K562 (cell line): ENCODE measurements at regions not wholly inside any gene's neighbourhood (a gene's known extent, or its start where the extent isn't known, plus 50 kb on each side); places are given as distances from the start of the nearest gene placed in this dataset.

Experiments
- ATAC-seq: fragments of 200-7000 bp; cut with Tn5 transposase; 3 replicates; pipeline ENCODE4 v1.9.1; 2020; ENCODE audit warnings: moderate library complexity
- BruUV-seq: library from RNA; stranded (reverse); fragments of 400-500 nt; replicated peaks from 2 replicates; lab custom pipeline; 2021; lab: Mats Ljungman, UMichigan
- CTCF ChIA-PET: fragments of 300-600 bp; formaldehyde crosslinking; extraction: SDS; loops from one replicate; lab custom pipeline; 2021; ENCODE audit warnings: low intra/inter-chr PET ratio; lab: Yijun Ruan, JAX
- POLR2A ChIA-PET: fragments of 300-600, 350-650 bp; sonication (Branson Sonifier 250); formaldehyde crosslinking; extraction: SDS; loops from one replicate; lab custom pipeline; 2021; ENCODE audit warnings: antibody characterized with exemption, inconsistent platforms; lab: Yijun Ruan, JAX
- DNase-seq, 4 experiments: peaks; one replicate each; pipeline versions ENCODE4 v3.0.0 to v3.0.0-alpha.2; 2011 to 2018; ENCODE audit warnings: low spot score in 3 of 4, mixed read lengths in 3 of 4; ENCODE audit errors: extremely low read depth in 1 of 4
- FAIRE-seq: peaks from 2 replicates; lab custom pipeline; 2011; peaks lifted over from hg19 to GRCh38; lab: Jason Lieb, UNC
- H2AFZ ChIP-seq: 2 replicates; pipeline ENCODE4 v1.6.0; 2011; ENCODE audit warnings: low read depth, low read length, control low read depth, inconsistent platforms
- H3K27ac ChIP-seq: fragments of 200-600 bp; 3 replicates; pipeline ENCODE4 v1.8.0; 2011; ENCODE audit warnings: low read depth, mild to moderate bottlenecking, control low read depth, inconsistent platforms, low read length, moderate library complexity, mixed read lengths; ENCODE audit errors: extremely low read depth
- H3K27me3 ChIP-seq, 2 experiments: fragments of 300-600 bp in 1 of 2; 2 replicates in 1 of 2; 3 replicates in 1 of 2; pipeline versions ENCODE4 v1.6.0 to v1.8.0; 2011; ENCODE audit warnings: inconsistent platforms in 2 of 2, low read length in 2 of 2, mild to moderate bottlenecking in 1 of 2, mixed read lengths in 1 of 2, moderate library complexity in 1 of 2; ENCODE audit not compliant: control insufficient read depth in 2 of 2, insufficient read depth in 2 of 2
- H3K36me3 ChIP-seq: fragments of 300-600 bp; 3 replicates; pipeline ENCODE4 v1.8.0; 2011; ENCODE audit warnings: mild to moderate bottlenecking, low read length, inconsistent platforms; ENCODE audit not compliant: control insufficient read depth, insufficient read depth
- H3K4me1 ChIP-seq, 2 experiments: fragments of 200-600 bp in 1 of 2; replicated peaks in 1 of 2; 2 replicates in 1 of 2; 3 replicates in 1 of 2; pipeline versions ENCODE4 v1.5.1 to v1.8.0; 2011; ENCODE audit warnings: inconsistent platforms in 2 of 2, low read length in 2 of 2, mild to moderate bottlenecking in 1 of 2, mixed read lengths in 1 of 2, moderate library complexity in 1 of 2; ENCODE audit not compliant: control insufficient read depth in 2 of 2, insufficient read depth in 2 of 2
- H3K4me2 ChIP-seq: 2 replicates; pipeline ENCODE4 v1.6.1; 2011; ENCODE audit warnings: low read length, control low read depth, inconsistent platforms, mixed read lengths; ENCODE audit not compliant: insufficient read depth
- H3K4me3 ChIP-seq: fragments of 200-600 bp; sonication (generic), shearing (Covaris generic); 2 replicates; pipeline ENCODE4 v1.5.1; 2016; ENCODE audit warnings: control low read depth, inconsistent platforms
- H3K79me2 ChIP-seq: fragments of 200-600 bp; 3 replicates; pipeline ENCODE4 v1.8.0; 2011; ENCODE audit warnings: low read length, inconsistent platforms; ENCODE audit not compliant: control insufficient read depth, insufficient read depth
- H3K9ac ChIP-seq, 2 experiments: 2 replicates each; pipeline versions ENCODE4 v1.6.0 to v1.6.1; 2011; ENCODE audit warnings: low read depth in 2 of 2, low read length in 2 of 2, control low read depth in 1 of 2, inconsistent platforms in 1 of 2, mild to moderate bottlenecking in 1 of 2, mixed read lengths in 1 of 2; ENCODE audit not compliant: insufficient read depth in 1 of 2
- H3K9me1 ChIP-seq: one replicate; pipeline ENCODE4 v1.6.0; 2011; ENCODE audit warnings: inconsistent platforms, mild to moderate bottlenecking, low read length, moderate library complexity; ENCODE audit not compliant: control insufficient read depth, insufficient read depth
- H3K9me3 ChIP-seq: replicated peaks from 2 replicates; pipeline ENCODE4 v1.5.1; 2011; ENCODE audit warnings: low read depth, low read length, inconsistent platforms; ENCODE audit not compliant: control insufficient read depth, insufficient read depth
- H4K20me1 ChIP-seq: replicated peaks from 2 replicates; pipeline ENCODE4 v1.6.1; 2011; ENCODE audit warnings: low read length, inconsistent platforms, mixed read lengths; ENCODE audit not compliant: control insufficient read depth, insufficient read depth
- ARID2 ChIP-seq: fragments of 450-650 bp; IDR thresholded peaks from 2 replicates; pipeline ENCODE4 v1.6.1; 2017; ENCODE audit warnings: antibody characterized with exemption, mild to moderate bottlenecking
- CBFA2T2 ChIP-seq: fragments of 450-650 bp; conservative IDR thresholded peaks from 2 replicates; pipeline ENCODE4 v1.6.1; 2017; ENCODE audit warnings: mild to moderate bottlenecking
- ETS2 ChIP-seq: IDR thresholded peaks from 2 replicates; pipeline ENCODE4 v1.6.1; 2016; ENCODE audit warnings: borderline replicate concordance, missing genetic modification characterization, mild to moderate bottlenecking, moderate library complexity, missing compliant biosample characterization; ENCODE audit not compliant: poor library complexity, severe bottlenecking
- GABPB2 ChIP-seq: fragments of 250-450 bp; sonication (Bioruptor Pico); conservative IDR thresholded peaks from 2 replicates; pipeline ENCODE4 v1.5.1; 2021; ENCODE audit warnings: mild to moderate bottlenecking
- MAFK ChIP-seq: IDR thresholded peaks from 2 replicates; pipeline ENCODE4 v1.6.1; 2011; ENCODE audit warnings: low read length, improper control_type of control experiment
- NONO ChIP-seq, 2 experiments: fragments of 200-400 bp in 1 of 2; fragments of 450-650 bp in 1 of 2; formaldehyde crosslinking in 1 of 2; IDR thresholded peaks; 2 replicates each; pipeline ENCODE4 v1.6.1; 2017; ENCODE audit warnings: low read depth in 2 of 2, mild to moderate bottlenecking in 2 of 2, moderate library complexity in 2 of 2, low read length in 1 of 2
- NR2F6 ChIP-seq: fragments of 450-650 bp; formaldehyde crosslinking; IDR thresholded peaks from 2 replicates; pipeline ENCODE4 v1.4.0; 2020; ENCODE audit warnings: mild to moderate bottlenecking
- TFAP4 ChIP-seq: sonication (generic); formaldehyde crosslinking; IDR thresholded peaks from 2 replicates; pipeline ENCODE4 v1.8.0; 2022; ENCODE audit warnings: missing genetic modification reagents, mild to moderate bottlenecking, moderate library complexity, borderline replicate concordance
- ZNF57 ChIP-seq: fragments of 450-650 bp; formaldehyde crosslinking; IDR thresholded peaks from 2 replicates; pipeline ENCODE4 v1.4.0; 2020; ENCODE audit warnings: mild to moderate bottlenecking, moderate library complexity
- WGBS: fragments of 100-300 bp; shearing (Covaris generic); methylation state at CpG from one replicate; pipeline ENCODE4 v1.1.6; 2016; ENCODE audit warnings: low coverage, mixed read lengths; ENCODE audit not compliant: insufficient coverage; ENCODE audit errors: missing lambda C conversion rate; 5-methylcytosine and 5-hydroxymethylcytosine counted together
- in situ Hi-C: fragments of 300-500 bp; cut with MboI; formaldehyde crosslinking; loops from 4 replicates; pipeline ENCODE4 v1.15.0; 2018; ENCODE audit warnings: inconsistent platforms, mixed read lengths
- intact Hi-C: fragments of 100-400 bp; cut with micrococcal nuclease; formaldehyde crosslinking; loops from 2 replicates; pipeline ENCODE4 v1.14.2; 2022
- TF ChIP-seq, protein P1 (sequence below): fragments of 450-650 bp; formaldehyde crosslinking; IDR thresholded peaks from 2 replicates; pipeline ENCODE4 v1.4.0; 2022; ENCODE audit warnings: mild to moderate bottlenecking, moderate library complexity
- TF ChIP-seq, protein P2 (sequence below): fragments of 250-450 bp; sonication (Bioruptor Pico); IDR thresholded peaks from 2 replicates; pipeline ENCODE4 v1.5.0; 2021
- TF ChIP-seq, protein P3 (sequence below): sonication (generic); formaldehyde crosslinking; IDR thresholded peaks from 2 replicates; pipeline ENCODE4 v1.8.1; 2023; ENCODE audit warnings: mild to moderate bottlenecking, missing genetic modification reagents

DNA sequence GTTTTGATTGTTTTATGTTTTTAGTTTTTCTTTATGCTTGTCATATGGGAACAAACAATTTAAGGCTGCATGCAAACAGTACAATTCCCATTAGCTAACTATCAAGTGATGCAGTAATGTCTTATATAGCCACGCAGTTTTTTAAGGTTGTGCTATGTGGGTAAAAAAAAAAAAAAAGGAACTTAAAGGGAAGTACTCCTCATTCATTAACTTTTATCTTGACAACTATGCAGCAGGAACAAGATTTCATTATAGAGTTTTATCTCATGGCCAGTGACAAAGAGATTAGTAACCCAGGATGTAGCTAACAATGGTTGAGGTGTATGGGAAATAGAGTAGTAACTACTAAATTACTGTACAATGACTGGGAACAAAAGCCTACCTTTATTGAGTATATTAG, 1008.2 kb upstream of the CDH9 start:
- Histone ChIP-seq H2AFZ (no peak overlapping the region), H3K9ac (no peak overlapping the region), H3K27me3 (no peaks in the 10 kb centered on the region), H3K79me2 (no peaks in the 10 kb centered on the region), H3K4me3 (no peak overlapping the region), H3K4me2 (no peak overlapping the region), H3K4me1 (no peaks in the 10 kb centered on the region), H3K27ac (no peak overlapping the region), H4K20me1 (no peaks in the 10 kb centered on the region), H3K9me1 (no peaks in the 10 kb centered on the region), H3K36me3 (no peaks in the 10 kb centered on the region), H3K9me3 (no peaks in the 10 kb centered on the region; the same call in 1 of the 2 replicates)
- FAIRE-seq (no peak), ATAC-seq (no peak), DNase-seq (no peak)
- ChIA-PET CTCF (no interaction called here), POLR2A (no interaction called here)
- 8% methylated on average over 1 of the region's 1 CpG for WGBS
- intact Hi-C loops (no loop called here), in situ Hi-C loops (no loop called here)
- no TSS peak for BruUV-seq
- no peak for TF ChIP-seq ARID2
- TF ChIP-seq, protein P1, sequence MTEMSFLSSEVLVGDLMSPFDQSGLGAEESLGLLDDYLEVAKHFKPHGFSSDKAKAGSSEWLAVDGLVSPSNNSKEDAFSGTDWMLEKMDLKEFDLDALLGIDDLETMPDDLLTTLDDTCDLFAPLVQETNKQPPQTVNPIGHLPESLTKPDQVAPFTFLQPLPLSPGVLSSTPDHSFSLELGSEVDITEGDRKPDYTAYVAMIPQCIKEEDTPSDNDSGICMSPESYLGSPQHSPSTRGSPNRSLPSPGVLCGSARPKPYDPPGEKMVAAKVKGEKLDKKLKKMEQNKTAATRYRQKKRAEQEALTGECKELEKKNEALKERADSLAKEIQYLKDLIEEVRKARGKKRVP (CRISPR knock-in tag) = no peak
- TF ChIP-seq ZNF57 (CRISPR knock-in tag) = no peak
- TF ChIP-seq NR2F6 (CRISPR knock-in tag) = no peak
- TF ChIP-seq MAFK = no peak
- TF ChIP-seq CBFA2T2 = no peak
- no peak for TF ChIP-seq GABPB2 (CRISPR knock-in tag)

- ChIA-PET CTCF (no interaction called here), POLR2A (no interaction called here)
- Histone ChIP-seq H3K79me2 (no peaks in the 10 kb centered on the region), H3K4me1 (no peaks in the 10 kb centered on the region), H3K27ac (no peak overlapping the region), H3K9ac (no peak overlapping the region), H3K36me3 (no peaks in the 10 kb centered on the region), H3K9me3 (no peaks in the 10 kb centered on the region; the same call in 1 of the 2 replicates), H3K4me3 (no peak overlapping the region), H3K4me2 (no peak overlapping the region), H3K27me3 (no peaks in the 10 kb centered on the region), H3K9me1 (no peaks in the 10 kb centered on the region), H4K20me1 (no peaks in the 10 kb centered on the region), H2AFZ (no peak overlapping the region)
- intact Hi-C loops (no loop called here), in situ Hi-C loops (no loop called here)
- WGBS = 0% methylated on average over 1 of the region's 1 CpG
- DNase-seq (no peak), FAIRE-seq (no peak), ATAC-seq (no peak)
- no TSS peak for BruUV-seq
- TF ChIP-seq, protein P2, sequence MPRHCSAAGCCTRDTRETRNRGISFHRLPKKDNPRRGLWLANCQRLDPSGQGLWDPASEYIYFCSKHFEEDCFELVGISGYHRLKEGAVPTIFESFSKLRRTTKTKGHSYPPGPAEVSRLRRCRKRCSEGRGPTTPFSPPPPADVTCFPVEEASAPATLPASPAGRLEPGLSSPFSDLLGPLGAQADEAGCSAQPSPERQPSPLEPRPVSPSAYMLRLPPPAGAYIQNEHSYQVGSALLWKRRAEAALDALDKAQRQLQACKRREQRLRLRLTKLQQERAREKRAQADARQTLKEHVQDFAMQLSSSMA (CRISPR knock-in tag) = no peak
- TF ChIP-seq TFAP4 = no peak
- TF ChIP-seq, protein P3, sequence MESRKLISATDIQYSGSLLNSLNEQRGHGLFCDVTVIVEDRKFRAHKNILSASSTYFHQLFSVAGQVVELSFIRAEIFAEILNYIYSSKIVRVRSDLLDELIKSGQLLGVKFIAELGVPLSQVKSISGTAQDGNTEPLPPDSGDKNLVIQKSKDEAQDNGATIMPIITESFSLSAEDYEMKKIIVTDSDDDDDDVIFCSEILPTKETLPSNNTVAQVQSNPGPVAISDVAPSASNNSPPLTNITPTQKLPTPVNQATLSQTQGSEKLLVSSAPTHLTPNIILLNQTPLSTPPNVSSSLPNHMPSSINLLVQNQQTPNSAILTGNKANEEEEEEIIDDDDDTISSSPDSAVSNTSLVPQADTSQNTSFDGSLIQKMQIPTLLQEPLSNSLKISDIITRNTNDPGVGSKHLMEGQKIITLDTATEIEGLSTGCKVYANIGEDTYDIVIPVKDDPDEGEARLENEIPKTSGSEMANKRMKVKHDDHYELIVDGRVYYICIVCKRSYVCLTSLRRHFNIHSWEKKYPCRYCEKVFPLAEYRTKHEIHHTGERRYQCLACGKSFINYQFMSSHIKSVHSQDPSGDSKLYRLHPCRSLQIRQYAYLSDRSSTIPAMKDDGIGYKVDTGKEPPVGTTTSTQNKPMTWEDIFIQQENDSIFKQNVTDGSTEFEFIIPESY = no peak
- TF ChIP-seq ETS2 = no peak
- TF ChIP-seq NONO (IDR thresholded peaks at IDR 0.05; ENCODE audit: low read depth in 2 of 2, low read length in 1 of 2) = no peak
Observed at GRCh38 chr5:28027851-28028250, 989.5 kb upstream of the CDH9 start.
